Chondrocyte (in vitro differentiated cells): ENCODE measurements at regions not wholly inside any gene's neighbourhood (a gene's known extent, or its start where the extent isn't known, plus 50 kb on each side); places are given as distances from the start of the nearest gene placed in this dataset.

Experiments
- DNase-seq: peaks from one replicate; pipeline ENCODE4 v3.0.0; 2021; ENCODE audit warnings: mixed read lengths, low spot score
- H3K27ac Mint-ChIP-seq: one replicate; pipeline ENCODE4 v1.8.0; 2021; ENCODE audit warnings: mild to moderate bottlenecking, moderate library complexity, mixed read lengths; ENCODE audit not compliant: unreplicated experiment
- H3K27me3 Mint-ChIP-seq: 2 replicates; pipeline ENCODE4 v1.8.0; 2021; ENCODE audit warnings: low read depth, mixed read lengths
- H3K36me3 Mint-ChIP-seq: 2 replicates; pipeline ENCODE4 v1.8.0; 2021; ENCODE audit warnings: low read depth, mixed read lengths
- H3K4me1 Mint-ChIP-seq: 2 replicates; pipeline ENCODE4 v1.8.0; 2021; ENCODE audit warnings: low read depth, mild to moderate bottlenecking, mixed read lengths
- H3K4me3 Mint-ChIP-seq: one replicate; pipeline ENCODE4 v1.8.0; 2021; ENCODE audit warnings: mild to moderate bottlenecking, moderate library complexity, mixed read lengths; ENCODE audit not compliant: unreplicated experiment
- H3K9me3 Mint-ChIP-seq: 2 replicates; pipeline ENCODE4 v1.8.0; 2021; ENCODE audit warnings: low read depth, mixed read lengths
- CTCF ChIP-seq: fragments of 200-600 bp; sonication (generic); IDR thresholded peaks from 2 replicates; pipeline ENCODE4 v1.5.0; 2021; ENCODE audit warnings: antibody characterized with exemption, mild to moderate bottlenecking, moderate library complexity

GRCh38 chr3:56998076-56998529, 62.4 kb upstream of the SPATA12 start:
- H3K4me3 Mint-ChIP-seq: no peak overlapping the region
- no peaks in the 10 kb centered on the region for H3K9me3 Mint-ChIP-seq
- H3K36me3 Mint-ChIP-seq: peaks cover 1% of the 10 kb centered on the region
- TF ChIP-seq CTCF: no peak
- H3K4me1 Mint-ChIP-seq: peaks cover 18% of the 10 kb centered on the region
- no peaks in the 10 kb centered on the region for H3K27me3 Mint-ChIP-seq
- H3K27ac Mint-ChIP-seq: no peak overlapping the region
- DNase-seq: no peak

- no peak overlapping the region for H3K4me3 Mint-ChIP-seq
- no peak for DNase-seq
- no peaks in the 10 kb centered on the region for H3K9me3 Mint-ChIP-seq
- peaks cover 1% of the 10 kb centered on the region for H3K36me3 Mint-ChIP-seq
- TF ChIP-seq CTCF: no peak
- H3K27me3 Mint-ChIP-seq: no peaks in the 10 kb centered on the region
- no peak overlapping the region for H3K27ac Mint-ChIP-seq
- H3K4me1 Mint-ChIP-seq: peaks cover 18% of the 10 kb centered on the region
Observed at GRCh38 chr3:56997675-56998074, 62.8 kb upstream of the SPATA12 start.

GRCh38 chr3:56997041-56997440, 63.4 kb upstream of the SPATA12 start:
- H3K4me3 Mint-ChIP-seq: no peak overlapping the region

GRCh38 chr3:56994391-56994790, 66.1 kb upstream of the SPATA12 start:
- peaks cover 1% of the 10 kb centered on the region for H3K36me3 Mint-ChIP-seq
- H3K4me1 Mint-ChIP-seq: peaks cover 18% of the 10 kb centered on the region
- peaks cover 16% of the 10 kb centered on the region for H3K27me3 Mint-ChIP-seq
- DNase-seq: no peak
- no peaks in the 10 kb centered on the region for H3K9me3 Mint-ChIP-seq
- no peak overlapping the region for H3K27ac Mint-ChIP-seq
- no peak overlapping the region for H3K4me3 Mint-ChIP-seq
- TF ChIP-seq CTCF: no peak

More at GRCh38 chr3:56997041-56997440, 63.4 kb upstream of the SPATA12 start:
- no peak overlapping the region for H3K27ac Mint-ChIP-seq
- TF ChIP-seq CTCF: no peak
- no peaks in the 10 kb centered on the region for H3K27me3 Mint-ChIP-seq
- DNase-seq: no peak
- H3K4me1 Mint-ChIP-seq: peaks cover 18% of the 10 kb centered on the region
- H3K9me3 Mint-ChIP-seq: no peaks in the 10 kb centered on the region
- peaks cover 1% of the 10 kb centered on the region for H3K36me3 Mint-ChIP-seq

- H3K4me1 Mint-ChIP-seq: peaks cover 6% of the 10 kb centered on the region
- H3K27me3 Mint-ChIP-seq: peaks cover 18% of the 10 kb centered on the region
- no peak overlapping the region for H3K4me3 Mint-ChIP-seq
- no peaks in the 10 kb centered on the region for H3K9me3 Mint-ChIP-seq
- no peak for DNase-seq
- TF ChIP-seq CTCF: no peak
- no peaks in the 10 kb centered on the region for H3K36me3 Mint-ChIP-seq
- H3K27ac Mint-ChIP-seq: no peak overlapping the region
Observed at GRCh38 chr3:56990641-56991015, 69.8 kb upstream of the SPATA12 start.
